ENCODE measurements at regions not wholly inside any gene's neighbourhood (a gene's known extent, or its start where the extent isn't known, plus 50 kb on each side); places are given as distances from the start of the nearest gene placed in this dataset.
A peak's percentile ranks its signal among the peaks of the same experiment; 100 is the strongest.

DNA sequence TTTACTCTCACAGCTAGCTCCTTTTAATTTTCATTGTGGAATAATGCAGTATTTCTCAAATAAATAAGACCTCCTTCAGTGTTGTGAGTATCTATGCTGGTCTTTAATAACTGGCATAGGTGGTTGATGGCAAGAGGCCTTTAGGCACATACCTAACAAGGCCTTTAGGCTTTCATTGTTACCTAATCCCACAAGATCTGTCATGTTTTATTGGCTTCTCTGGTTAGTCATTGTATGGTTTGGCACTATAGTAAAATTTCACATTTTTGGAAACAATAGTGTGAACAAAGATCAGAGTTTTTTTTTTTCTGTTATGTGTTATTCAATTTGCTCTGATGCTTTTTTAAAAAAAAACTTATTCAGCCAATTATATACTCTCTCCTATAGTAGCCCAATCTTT is 89.8 kb upstream of the NEUROD1 start:
- no peak for DNase-seq (ENCODE audit: low read depth, low spot score)

DNA sequence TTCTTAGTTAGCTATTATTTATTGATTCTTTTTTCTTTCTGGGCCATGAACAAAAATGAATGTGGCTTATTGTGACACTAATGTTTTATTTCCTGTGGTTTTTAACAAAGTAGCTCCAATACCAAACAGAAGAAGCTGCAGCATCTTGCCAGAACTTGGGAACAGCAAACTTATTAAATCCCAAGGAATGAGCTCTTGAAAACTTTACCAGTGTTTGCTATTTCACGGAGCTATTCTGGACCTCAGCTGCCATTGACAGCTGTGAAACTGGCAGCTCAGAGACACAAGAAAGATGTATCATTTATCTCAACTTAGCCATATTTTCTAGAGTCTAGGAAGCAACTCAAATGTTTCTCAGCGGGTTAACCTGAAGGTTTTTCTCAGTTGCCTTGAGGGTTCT is 91.0 kb upstream of the NEUROD1 start:
- no peak for DNase-seq (ENCODE audit: low read depth, low spot score)

GRCh38 chr2:181772334-181772733 is 92.0 kb upstream of the NEUROD1 start:
- no peak for DNase-seq (ENCODE audit: low read depth, low spot score)

DNA sequence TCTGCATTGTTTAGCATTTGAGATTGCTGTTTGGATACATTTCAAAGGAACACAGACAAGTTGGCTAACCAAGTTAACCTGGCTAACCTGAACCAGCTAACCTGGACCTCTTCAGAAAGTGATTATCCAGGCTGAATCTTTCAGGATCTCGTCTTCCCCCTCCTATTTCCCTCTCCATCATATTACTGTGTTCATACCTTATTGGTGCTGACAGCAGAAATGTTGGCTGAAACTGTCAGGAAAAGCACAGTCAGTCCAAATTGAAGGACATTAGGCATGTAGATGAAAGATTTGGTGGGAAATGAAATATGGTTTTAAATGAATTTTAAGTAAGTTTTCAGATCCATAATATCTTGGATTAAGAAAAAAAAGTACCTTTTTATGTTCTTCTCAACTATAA is 92.5 kb upstream of the NEUROD1 start:
- no peak for DNase-seq (ENCODE audit: low read depth, low spot score)

DNA sequence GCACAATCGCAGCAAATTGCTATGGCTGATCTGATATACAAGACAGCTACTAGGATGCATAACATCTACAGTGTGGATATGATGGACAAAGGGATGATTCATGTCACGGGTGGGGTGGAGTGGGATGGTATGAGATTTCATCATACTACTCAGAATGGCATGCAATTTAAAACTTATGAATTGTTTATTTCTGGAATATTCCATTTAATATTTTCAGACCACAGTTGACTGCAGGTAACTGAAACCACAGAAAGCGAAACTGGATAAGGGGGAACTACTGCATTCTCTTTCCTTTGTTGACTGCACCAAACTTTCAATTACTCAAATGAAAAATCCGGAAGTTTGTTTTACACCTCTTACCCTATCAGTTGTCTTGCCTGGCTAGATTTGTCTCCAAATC is 94.4 kb upstream of the NEUROD1 start:
- DNase-seq (ENCODE audit: low read depth, low spot score), result no peak

GRCh38 chr2:181776336-181776735 is 96.0 kb upstream of the NEUROD1 start:
- DNase-seq (ENCODE audit: low read depth, low spot score), result no peak

- DNase-seq (ENCODE audit: low read depth, low spot score), result no peak
Measured at GRCh38 chr2:181777734-181778133, 97.4 kb upstream of the NEUROD1 start.

DNA sequence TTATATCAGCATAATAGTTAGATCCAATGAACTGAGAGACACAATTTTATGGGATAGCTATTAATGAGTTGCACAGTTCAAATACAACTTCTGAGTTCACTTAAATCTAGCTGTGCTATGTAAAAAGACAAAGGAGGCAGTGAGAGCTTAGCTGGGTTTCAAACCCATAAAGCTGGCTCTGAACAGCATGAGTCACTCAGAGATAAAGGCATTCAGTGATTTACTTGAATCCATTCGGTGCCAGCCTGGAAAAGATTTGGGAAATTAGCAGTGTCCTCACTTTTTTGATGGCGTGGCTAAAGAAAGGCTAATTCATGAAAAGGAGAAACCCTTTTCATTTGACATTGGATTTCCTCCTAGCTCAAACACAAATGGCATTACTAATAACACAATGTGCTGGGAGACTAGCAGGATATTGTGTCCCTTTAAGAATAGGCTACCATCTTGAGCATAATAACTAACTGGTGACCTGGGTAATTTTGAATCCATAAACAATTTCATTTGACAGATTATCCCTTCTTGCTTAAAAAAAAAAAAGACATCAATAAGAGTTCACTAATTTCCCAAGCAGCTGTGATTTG is 98.4 kb upstream of the NEUROD1 start:
- no peak for DNase-seq (ENCODE audit: low read depth, low spot score)

DNA sequence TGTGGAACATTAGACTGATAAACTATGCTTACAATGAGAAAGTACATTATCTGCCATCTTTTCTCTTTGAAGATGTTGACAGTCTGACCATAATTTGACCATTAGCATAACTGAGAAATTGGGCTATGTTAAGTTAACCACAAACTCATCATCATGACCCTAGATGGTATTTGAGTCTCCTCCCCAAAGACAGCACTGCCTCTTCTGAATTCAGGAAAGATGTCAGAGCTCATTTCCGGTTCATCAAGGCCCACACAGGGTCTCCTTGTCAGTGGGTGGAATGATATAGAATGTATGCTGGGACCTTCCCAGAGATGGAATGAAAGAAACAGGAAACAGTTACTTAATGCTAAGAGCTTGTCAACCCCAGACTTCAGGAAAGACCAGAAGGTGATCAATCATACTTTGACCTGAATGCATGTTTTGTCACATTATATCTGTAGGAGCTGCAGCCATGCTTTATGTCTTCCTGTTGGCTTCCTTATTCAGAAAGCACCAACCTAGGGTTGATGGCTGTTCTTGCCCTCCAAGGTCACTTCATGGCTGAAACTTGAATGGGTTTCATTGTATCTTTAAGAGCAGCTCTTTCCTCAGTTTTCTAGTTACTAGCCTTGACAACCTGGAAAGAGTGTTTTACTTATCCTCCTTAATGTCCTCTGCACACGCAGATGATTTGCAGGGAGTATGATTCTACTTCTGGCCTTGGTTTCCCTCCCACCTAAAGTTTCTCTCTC is 99.1 kb upstream of the NEUROD1 start:
- no peak for DNase-seq (ENCODE audit: low read depth, low spot score)

DNA sequence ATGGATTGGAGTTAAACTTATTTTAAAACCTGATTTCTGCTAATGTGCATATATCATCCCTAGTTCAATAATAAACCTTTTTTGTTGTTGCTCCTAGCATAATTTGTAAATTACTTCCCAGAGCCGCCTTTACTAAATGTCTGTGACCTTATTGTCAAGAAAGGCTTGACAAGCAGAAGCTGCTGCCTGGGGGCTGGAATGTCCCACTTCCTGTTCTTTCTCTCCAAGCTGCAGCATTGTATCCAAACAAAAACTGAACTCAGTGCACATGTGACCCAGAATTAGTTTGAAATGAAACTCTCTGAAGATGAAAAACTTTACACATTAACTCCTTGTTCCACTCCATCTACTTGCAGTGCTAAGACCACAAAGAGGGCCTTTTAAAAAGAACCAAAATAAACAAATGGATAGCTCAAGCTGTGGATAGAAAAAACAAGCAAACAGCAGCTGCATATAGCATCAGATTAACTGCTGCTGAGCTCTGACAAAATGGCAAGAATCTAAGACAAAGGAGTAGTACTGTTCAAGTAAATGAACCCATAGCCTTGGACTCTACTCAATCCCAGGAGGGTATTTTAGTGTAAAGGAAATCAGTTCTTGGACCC is 99.8 kb upstream of the NEUROD1 start:
- peak; percentile 62 for DNase-seq (ENCODE audit: low read depth, low spot score)

DNA sequence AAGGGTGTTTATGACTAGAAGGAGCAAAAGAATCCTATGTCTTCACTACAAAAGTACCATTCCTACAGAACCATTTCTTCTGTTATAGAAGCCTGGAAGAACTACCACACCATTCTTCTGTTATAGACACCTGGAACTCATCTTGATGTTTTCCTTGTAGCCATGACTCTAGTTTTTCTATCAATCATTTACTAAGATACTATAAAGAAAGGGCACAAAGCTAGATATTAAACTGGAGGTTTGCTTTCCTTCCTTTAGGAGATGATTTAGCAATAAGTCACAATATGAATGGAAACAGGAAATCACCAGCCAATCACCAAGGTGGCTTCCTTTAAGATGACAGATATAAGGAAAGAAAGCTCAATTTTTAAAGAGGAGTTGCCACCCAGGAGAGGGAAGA is 100.3 kb upstream of the NEUROD1 start:
- no peak for DNase-seq (ENCODE audit: low read depth, low spot score)

GRCh38 chr2:181781078-181781786 is 100.9 kb upstream of the NEUROD1 start:
- no peak for DNase-seq (ENCODE audit: low read depth, low spot score)

DNA sequence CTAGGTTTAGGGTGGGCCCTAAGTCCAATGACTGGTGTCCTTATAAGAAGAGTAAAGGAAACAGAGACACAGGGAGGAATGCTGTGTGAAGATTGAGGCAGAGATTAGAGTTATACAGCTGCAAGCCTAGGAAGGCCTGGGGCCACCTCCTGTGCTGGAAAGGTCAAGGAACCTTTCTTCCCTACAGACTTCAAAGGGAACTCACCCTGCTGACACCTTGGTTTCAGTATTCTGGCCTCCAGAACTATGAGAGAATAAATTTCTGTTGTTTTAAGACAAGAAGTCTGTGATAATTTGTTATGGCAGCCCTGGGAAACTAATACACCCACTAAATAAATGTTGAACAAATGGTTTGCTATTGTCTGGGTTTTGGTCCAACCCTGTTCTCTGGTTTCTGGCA is 102.3 kb upstream of the NEUROD1 start:
- DNase-seq (ENCODE audit: low read depth, low spot score), result no peak

- no peak for DNase-seq (ENCODE audit: low read depth, low spot score)
Measured at GRCh38 chr2:181784556-181784955, 104.2 kb upstream of the NEUROD1 start.

- no peak for DNase-seq (ENCODE audit: low read depth, low spot score)
Measured at GRCh38 chr2:181785691-181786344, 105.5 kb upstream of the NEUROD1 start.

DNA sequence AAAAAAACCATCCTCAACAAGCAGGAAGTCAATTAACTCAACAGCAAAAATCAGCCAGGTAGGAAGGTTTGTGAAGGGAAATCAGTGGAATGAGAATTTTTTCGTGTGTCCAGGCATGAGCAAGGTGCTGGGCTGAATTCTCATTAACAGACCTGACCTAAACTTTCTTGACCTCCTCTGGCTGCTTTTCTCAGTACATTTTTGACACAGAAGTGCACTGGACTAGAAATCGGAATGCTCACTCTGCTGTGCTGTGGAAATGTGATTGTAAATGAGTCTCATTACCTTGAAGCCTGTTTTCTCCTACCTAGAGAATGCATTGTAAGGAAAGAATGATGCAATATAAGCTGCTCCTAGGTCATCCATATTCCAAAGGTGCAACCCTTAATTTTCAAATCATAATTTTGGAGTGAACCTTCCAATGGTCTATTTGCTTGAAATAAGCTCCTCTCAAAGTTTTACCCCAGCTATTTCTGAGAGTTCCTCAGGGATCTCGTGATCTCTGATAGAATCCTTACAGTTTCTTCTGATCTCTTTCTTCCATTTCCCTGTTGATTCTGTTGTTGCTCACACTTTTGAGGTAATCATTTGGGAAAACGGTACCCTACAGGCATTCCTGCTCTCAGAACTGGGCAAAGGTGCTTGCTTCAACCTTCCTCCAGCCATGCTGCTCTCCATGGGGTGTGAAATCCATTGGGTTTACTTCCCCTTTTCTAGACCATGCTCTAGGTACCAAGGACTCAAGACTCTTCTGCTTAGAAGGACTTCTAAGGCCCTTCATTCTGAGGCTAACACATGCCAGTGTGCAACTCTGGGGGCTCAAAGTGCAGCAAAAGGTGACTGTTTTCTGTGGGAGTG is 104.9 kb upstream of the ITPRID2 start:
- no peak for DNase-seq (ENCODE audit: low read depth, low spot score)

DNA sequence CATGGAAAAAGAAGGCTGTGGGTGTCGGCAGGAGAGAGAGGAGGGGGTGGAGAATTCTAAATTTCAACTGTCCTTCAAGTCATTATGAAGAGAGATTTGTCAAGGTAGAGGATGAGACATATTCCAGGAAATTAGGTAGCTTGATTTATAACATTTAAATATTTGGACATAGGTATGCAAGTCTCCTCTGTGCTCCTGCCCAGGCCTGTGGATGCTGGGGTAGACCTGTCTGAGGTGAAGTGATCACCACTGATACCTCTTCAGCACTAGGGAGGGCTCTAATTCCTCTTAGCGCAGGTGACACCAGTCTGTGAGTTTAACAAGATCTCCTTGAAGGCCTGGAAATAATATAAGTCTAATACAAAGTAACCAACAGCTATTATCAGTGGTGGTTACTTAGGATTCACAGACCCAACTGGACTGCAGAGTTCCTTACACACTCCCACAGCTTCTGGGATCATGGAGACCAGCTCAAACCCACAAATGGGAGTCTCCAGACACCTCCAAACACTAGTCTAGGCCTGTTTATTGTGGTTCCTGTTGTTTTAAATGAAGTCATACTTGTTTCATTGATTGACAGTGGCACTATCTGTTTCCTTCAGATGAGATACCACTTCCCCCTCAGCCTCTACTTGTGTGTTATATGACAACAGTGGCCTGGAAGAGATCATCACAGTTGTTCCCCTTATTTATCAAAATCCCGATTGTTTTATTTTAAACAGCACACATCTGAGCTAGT is 104.1 kb upstream of the ITPRID2 start:
- no peak for DNase-seq (ENCODE audit: low read depth, low spot score)

- DNase-seq (ENCODE audit: low read depth, low spot score), result no peak
Measured at GRCh38 chr2:181788897-181789555, 102.5 kb upstream of the ITPRID2 start.

- no peak for DNase-seq (ENCODE audit: low read depth, low spot score)
Measured at GRCh38 chr2:181789827-181790448, 101.6 kb upstream of the ITPRID2 start.
